ENCODE measurements at regions not wholly inside any gene's neighbourhood (a gene's known extent, or its start where the extent isn't known, plus 50 kb on each side); places are given as distances from the start of the nearest gene placed in this dataset.

DNA sequence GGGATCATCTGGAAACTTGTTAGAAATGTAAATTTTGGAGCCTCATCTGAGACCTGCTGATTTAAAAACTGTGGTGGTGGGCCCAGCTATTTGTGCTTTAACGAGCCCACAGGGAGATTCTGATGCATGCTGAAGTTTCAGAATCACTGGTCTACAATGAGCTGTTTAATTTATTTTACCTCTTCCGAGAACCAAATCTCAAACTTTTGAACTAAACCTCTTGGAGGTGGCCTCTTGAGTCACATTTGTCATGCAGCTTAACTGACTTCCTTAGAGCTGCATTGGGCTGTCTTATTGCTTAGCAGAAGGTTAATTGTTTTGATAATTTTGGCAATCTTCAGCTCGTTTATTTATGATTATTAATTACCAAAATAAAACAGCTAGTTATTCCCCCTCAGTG lies 112.1 kb upstream of the NPHP3 start:
- FAIRE-seq = no peak

DNA sequence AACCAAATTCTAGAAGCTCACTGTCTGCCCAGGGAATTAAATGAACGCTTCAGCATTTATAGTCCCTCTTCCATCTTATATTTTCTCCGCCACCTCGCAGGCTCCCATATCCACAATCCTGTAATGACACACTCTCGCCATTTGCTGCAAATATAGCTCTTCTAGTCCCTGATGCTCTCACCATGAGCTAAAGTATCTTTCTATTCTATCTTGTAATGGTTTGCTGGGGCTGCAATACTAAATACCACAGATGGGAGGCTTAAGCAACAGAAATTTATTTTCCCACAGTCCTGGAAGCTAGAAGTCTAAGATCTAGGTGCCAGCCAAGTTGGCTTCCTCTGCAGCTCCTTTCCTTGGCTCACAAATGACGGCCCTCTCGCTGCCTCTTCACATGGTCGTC lies 106.9 kb upstream of the NPHP3 start:
- intact Hi-C loops (cut with DNase I) = no loop called here

More for the DNA sequence above, 112.1 kb upstream of the NPHP3 start:
- Histone ChIP-seq H3K9me3 (no peaks in the 10 kb centered on the region), H3K27ac (no peak overlapping the region), H3K36me3 (no peaks in the 10 kb centered on the region), H3K27me3 (no peaks in the 10 kb centered on the region), H3K4me1 (no peaks in the 10 kb centered on the region), H3K4me3 (no peak overlapping the region)
- TF ChIP-seq CTCF (IDR thresholded peaks at IDR 0.05) = no peak
- no peak for DNase-seq
- intact Hi-C loops (cut with DNase I) = no loop called here
- WGBS, 2 donors = 44 to 46% methylated on average over 3 of the region's 3 CpGs
- ATAC-seq = no peak

GRCh38 chr3:132822837-132823236 lies 100.6 kb upstream of the NPHP3 start:
- Histone ChIP-seq H3K4me3 (no peak overlapping the region), H3K4me1 (no peaks in the 10 kb centered on the region), H3K27me3 (no peaks in the 10 kb centered on the region), H3K9me3 (no peaks in the 10 kb centered on the region), H3K36me3 (no peaks in the 10 kb centered on the region), H3K27ac (no peak overlapping the region)
- FAIRE-seq = no peak
- no peak for DNase-seq
- no peak for TF ChIP-seq CTCF (IDR thresholded peaks at IDR 0.05)
- no peak for ATAC-seq
- intact Hi-C loops (cut with DNase I) = no loop called here
- WGBS, 2 donors = 55 to 65% methylated on average over 2 of the region's 2 CpGs

More for the DNA sequence above, 106.9 kb upstream of the NPHP3 start:
- Histone ChIP-seq H3K4me3 (no peak overlapping the region), H3K27ac (no peak overlapping the region), H3K36me3 (no peaks in the 10 kb centered on the region), H3K4me1 (no peaks in the 10 kb centered on the region), H3K27me3 (no peaks in the 10 kb centered on the region), H3K9me3 (no peaks in the 10 kb centered on the region)
- DNase-seq (no peak), FAIRE-seq (no peak), ATAC-seq (no peak)
- TF ChIP-seq CTCF (IDR thresholded peaks at IDR 0.05) = no peak
- 83 to 91% methylated on average over 7 of the region's 7 CpGs for WGBS, 2 donors

GRCh38 chr3:132822266-132822665 lies 100.1 kb upstream of the NPHP3 start:
- Histone ChIP-seq H3K4me3 (no peak overlapping the region), H3K27ac (no peak overlapping the region), H3K9me3 (no peaks in the 10 kb centered on the region), H3K36me3 (no peaks in the 10 kb centered on the region), H3K27me3 (no peaks in the 10 kb centered on the region), H3K4me1 (no peaks in the 10 kb centered on the region)
- DNase-seq (no peak), ATAC-seq (no peak), FAIRE-seq (no peak)
- 48% methylated on average over 1 of the region's 1 CpG for WGBS, 2 donors
- TF ChIP-seq CTCF (IDR thresholded peaks at IDR 0.05) = no peak
- intact Hi-C loops (cut with DNase I) = no loop called here

DNA sequence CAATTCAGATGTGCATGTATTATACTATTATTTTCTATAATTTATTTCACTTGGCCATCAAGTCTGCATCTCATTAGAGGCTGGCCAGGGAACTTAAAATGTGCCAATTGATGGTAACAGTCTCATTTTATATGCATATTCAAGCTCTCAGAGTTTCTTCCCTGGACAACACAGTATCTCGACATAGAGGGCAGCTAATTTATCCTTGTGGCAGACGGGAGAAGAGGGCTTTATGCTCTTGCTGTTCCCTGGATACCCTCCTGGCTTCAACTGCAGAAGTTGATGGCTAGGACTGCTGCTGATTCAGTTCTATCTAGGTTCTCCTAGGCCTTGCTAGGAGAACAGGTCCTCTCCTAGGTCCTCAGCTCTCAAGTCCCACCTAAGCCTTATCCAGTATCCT lies 99.1 kb upstream of the NPHP3 start:
- DNase-seq (no peak), ATAC-seq (no peak), FAIRE-seq (no peak)
- TF ChIP-seq CTCF (IDR thresholded peaks at IDR 0.05) = no peak
- H3K9me3 ChIP-seq = no peaks in the 10 kb centered on the region
- 59% methylated on average over 2 of the region's 2 CpGs for WGBS, 2 donors
- H3K27me3 ChIP-seq = no peaks in the 10 kb centered on the region
- no peak overlapping the region for H3K4me3 ChIP-seq
- H3K4me1 ChIP-seq = no peaks in the 10 kb centered on the region
- H3K36me3 ChIP-seq = no peaks in the 10 kb centered on the region
- intact Hi-C loops (cut with DNase I) = no loop called here
- H3K27ac ChIP-seq = no peak overlapping the region

Measured in pancreas (tissue), 10 donors.